HepG2 (cell line): ENCODE measurements at regions not wholly inside any gene's neighbourhood (a gene's known extent, or its start where the extent isn't known, plus 50 kb on each side); places are given as distances from the start of the nearest gene placed in this dataset.

Source experiments
- DNMT3B ChIP-seq: conservative IDR thresholded peaks from 2 replicates; pipeline ENCODE4 v1.6.1; 2016; ENCODE audit warnings: missing biosample characterization, control low read depth
- FOXA3 ChIP-seq: IDR thresholded peaks from 2 replicates; pipeline ENCODE4 v1.6.1; 2016; ENCODE audit warnings: missing genetic modification reagents, missing compliant biosample characterization
- NR2F2 ChIP-seq: IDR thresholded peaks from 2 replicates; pipeline ENCODE4 v1.6.1; 2012; ENCODE audit warnings: low read depth, inconsistent platforms, borderline replicate concordance
- TARDBP ChIP-seq: sonication (generic); formaldehyde crosslinking; IDR thresholded peaks from 2 replicates; pipeline ENCODE4 v1.8.0; 2022; ENCODE audit warnings: mild to moderate bottlenecking, missing genetic modification reagents
- TRIM24 ChIP-seq: sonication (generic); formaldehyde crosslinking; IDR thresholded peaks from 2 replicates; pipeline ENCODE4 v1.8.0; 2022; ENCODE audit warnings: mild to moderate bottlenecking, missing genetic modification reagents
- ZBTB26 ChIP-seq: IDR thresholded peaks from 2 replicates; pipeline ENCODE4 v1.6.1; 2016; ENCODE audit warnings: missing compliant biosample characterization, missing genetic modification reagents, borderline replicate concordance
- ZNF232 ChIP-seq: sonication (generic); formaldehyde crosslinking; IDR thresholded peaks from 2 replicates; pipeline ENCODE4 v1.4.0; 2020; ENCODE audit warnings: missing genetic modification reagents, borderline replicate concordance
- ZNF350 ChIP-seq: sonication (generic); formaldehyde crosslinking; IDR thresholded peaks from 2 replicates; pipeline ENCODE4 v1.4.0; 2020; ENCODE audit warnings: mild to moderate bottlenecking, low read depth, missing genetic modification reagents, borderline replicate concordance
- ZNF614 ChIP-seq: IDR thresholded peaks from 2 replicates; pipeline ENCODE4 v1.6.1; 2018; ENCODE audit warnings: missing biosample characterization, missing genetic modification reagents, inconsistent platforms, borderline replicate concordance
- TF ChIP-seq, protein P1 (sequence below): sonication (generic); formaldehyde crosslinking; IDR thresholded peaks from 2 replicates; pipeline ENCODE4 v1.4.0; 2020; ENCODE audit warnings: mild to moderate bottlenecking, missing genetic modification reagents, borderline replicate concordance
- TF ChIP-seq, protein P2 (sequence below): sonication (generic); formaldehyde crosslinking; IDR thresholded peaks from 2 replicates; pipeline ENCODE4 v1.4.0; 2020; ENCODE audit warnings: missing genetic modification reagents
- TF ChIP-seq, protein P3 (sequence below): sonication (generic); formaldehyde crosslinking; IDR thresholded peaks from 2 replicates; pipeline ENCODE4 v1.8.1; 2023; ENCODE audit warnings: mild to moderate bottlenecking, missing genetic modification reagents, borderline replicate concordance
- TF ChIP-seq, protein P4 (sequence below): sonication (generic); formaldehyde crosslinking; IDR thresholded peaks from 2 replicates; pipeline ENCODE4 v1.5.1; 2020; ENCODE audit warnings: mild to moderate bottlenecking, missing genetic modification reagents, moderate library complexity
- TF ChIP-seq, protein P5 (sequence below): IDR thresholded peaks from 2 replicates; pipeline ENCODE4 v1.6.1; 2012; ENCODE audit warnings: low read depth, low read length, improper control_type of control experiment
- TF ChIP-seq, protein P6 (sequence below): IDR thresholded peaks from 2 replicates; pipeline ENCODE4 v1.6.1; 2016; ENCODE audit warnings: low read depth

GRCh38 chr5:68080282-68081050, 135.1 kb upstream of the PIK3R1 start (continued):
- TF ChIP-seq, protein P1, sequence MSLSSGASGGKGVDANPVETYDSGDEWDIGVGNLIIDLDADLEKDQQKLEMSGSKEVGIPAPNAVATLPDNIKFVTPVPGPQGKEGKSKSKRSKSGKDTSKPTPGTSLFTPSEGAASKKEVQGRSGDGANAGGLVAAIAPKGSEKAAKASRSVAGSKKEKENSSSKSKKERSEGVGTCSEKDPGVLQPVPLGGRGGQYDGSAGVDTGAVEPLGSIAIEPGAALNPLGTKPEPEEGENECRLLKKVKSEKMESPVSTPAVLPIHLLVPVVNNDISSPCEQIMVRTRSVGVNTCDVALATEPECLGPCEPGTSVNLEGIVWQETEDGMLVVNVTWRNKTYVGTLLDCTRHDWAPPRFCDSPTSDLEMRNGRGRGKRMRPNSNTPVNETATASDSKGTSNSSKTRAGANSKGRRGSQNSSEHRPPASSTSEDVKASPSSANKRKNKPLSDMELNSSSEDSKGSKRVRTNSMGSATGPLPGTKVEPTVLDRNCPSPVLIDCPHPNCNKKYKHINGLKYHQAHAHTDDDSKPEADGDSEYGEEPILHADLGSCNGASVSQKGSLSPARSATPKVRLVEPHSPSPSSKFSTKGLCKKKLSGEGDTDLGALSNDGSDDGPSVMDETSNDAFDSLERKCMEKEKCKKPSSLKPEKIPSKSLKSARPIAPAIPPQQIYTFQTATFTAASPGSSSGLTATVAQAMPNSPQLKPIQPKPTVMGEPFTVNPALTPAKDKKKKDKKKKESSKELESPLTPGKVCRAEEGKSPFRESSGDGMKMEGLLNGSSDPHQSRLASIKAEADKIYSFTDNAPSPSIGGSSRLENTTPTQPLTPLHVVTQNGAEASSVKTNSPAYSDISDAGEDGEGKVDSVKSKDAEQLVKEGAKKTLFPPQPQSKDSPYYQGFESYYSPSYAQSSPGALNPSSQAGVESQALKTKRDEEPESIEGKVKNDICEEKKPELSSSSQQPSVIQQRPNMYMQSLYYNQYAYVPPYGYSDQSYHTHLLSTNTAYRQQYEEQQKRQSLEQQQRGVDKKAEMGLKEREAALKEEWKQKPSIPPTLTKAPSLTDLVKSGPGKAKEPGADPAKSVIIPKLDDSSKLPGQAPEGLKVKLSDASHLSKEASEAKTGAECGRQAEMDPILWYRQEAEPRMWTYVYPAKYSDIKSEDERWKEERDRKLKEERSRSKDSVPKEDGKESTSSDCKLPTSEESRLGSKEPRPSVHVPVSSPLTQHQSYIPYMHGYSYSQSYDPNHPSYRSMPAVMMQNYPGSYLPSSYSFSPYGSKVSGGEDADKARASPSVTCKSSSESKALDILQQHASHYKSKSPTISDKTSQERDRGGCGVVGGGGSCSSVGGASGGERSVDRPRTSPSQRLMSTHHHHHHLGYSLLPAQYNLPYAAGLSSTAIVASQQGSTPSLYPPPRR (CRISPR knock-in tag) = peak; percentile 50; the same call in 1 of the 2 replicates
- TF ChIP-seq, protein P2, sequence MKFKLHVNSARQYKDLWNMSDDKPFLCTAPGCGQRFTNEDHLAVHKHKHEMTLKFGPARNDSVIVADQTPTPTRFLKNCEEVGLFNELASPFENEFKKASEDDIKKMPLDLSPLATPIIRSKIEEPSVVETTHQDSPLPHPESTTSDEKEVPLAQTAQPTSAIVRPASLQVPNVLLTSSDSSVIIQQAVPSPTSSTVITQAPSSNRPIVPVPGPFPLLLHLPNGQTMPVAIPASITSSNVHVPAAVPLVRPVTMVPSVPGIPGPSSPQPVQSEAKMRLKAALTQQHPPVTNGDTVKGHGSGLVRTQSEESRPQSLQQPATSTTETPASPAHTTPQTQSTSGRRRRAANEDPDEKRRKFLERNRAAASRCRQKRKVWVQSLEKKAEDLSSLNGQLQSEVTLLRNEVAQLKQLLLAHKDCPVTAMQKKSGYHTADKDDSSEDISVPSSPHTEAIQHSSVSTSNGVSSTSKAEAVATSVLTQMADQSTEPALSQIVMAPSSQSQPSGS = peak; percentile 69; the same call in 1 of the 2 replicates
- TF ChIP-seq, protein P3, sequence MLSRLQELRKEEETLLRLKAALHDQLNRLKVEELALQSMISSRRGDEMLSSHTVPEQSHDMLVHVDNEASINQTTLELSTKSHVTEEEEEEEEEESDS = 0 out of 2 replicates have a peak, but pooled peaks have one; percentile 29
- TF ChIP-seq, protein P4, sequence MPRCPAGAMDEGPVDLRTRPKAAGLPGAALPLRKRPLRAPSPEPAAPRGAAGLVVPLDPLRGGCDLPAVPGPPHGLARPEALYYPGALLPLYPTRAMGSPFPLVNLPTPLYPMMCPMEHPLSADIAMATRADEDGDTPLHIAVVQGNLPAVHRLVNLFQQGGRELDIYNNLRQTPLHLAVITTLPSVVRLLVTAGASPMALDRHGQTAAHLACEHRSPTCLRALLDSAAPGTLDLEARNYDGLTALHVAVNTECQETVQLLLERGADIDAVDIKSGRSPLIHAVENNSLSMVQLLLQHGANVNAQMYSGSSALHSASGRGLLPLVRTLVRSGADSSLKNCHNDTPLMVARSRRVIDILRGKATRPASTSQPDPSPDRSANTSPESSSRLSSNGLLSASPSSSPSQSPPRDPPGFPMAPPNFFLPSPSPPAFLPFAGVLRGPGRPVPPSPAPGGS (CRISPR knock-in tag) = no peak
- TF ChIP-seq, protein P5, sequence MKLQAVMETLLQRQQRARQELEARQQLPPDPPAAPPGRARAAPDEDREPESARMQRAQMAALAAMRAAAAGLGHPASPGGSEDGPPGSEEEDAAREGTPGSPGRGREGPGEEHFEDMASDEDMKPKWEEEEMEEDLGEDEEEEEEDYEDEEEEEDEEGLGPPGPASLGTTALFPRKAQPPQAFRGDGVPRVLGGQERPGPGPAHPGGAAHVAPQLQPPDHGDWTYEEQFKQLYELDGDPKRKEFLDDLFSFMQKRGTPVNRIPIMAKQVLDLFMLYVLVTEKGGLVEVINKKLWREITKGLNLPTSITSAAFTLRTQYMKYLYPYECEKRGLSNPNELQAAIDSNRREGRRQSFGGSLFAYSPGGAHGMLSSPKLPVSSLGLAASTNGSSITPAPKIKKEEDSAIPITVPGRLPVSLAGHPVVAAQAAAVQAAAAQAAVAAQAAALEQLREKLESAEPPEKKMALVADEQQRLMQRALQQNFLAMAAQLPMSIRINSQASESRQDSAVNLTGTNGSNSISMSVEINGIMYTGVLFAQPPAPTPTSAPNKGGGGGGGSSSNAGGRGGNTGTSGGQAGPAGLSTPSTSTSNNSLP = peak; percentile 59
- peak; percentile 99 for TF ChIP-seq ZNF232 (CRISPR knock-in tag)
- no peak for TF ChIP-seq ZBTB26 (CRISPR knock-in tag)
- no peak; the same call in 1 of the 2 replicates for TF ChIP-seq DNMT3B (CRISPR knock-in tag)
- TF ChIP-seq NR2F2 = peak; percentile 58; the same call in 1 of the 2 replicates
- peak; percentile 84 for TF ChIP-seq TRIM24 (CRISPR knock-in tag)
- 0 out of 2 replicates have a peak, but pooled peaks have one; percentile 50 for TF ChIP-seq ZNF614 (CRISPR knock-in tag)
- peak; percentile 72; the same call in 1 of the 2 replicates for TF ChIP-seq TARDBP (CRISPR knock-in tag)
- TF ChIP-seq ZNF350 (CRISPR knock-in tag) = no peak
- TF ChIP-seq, protein P6, sequence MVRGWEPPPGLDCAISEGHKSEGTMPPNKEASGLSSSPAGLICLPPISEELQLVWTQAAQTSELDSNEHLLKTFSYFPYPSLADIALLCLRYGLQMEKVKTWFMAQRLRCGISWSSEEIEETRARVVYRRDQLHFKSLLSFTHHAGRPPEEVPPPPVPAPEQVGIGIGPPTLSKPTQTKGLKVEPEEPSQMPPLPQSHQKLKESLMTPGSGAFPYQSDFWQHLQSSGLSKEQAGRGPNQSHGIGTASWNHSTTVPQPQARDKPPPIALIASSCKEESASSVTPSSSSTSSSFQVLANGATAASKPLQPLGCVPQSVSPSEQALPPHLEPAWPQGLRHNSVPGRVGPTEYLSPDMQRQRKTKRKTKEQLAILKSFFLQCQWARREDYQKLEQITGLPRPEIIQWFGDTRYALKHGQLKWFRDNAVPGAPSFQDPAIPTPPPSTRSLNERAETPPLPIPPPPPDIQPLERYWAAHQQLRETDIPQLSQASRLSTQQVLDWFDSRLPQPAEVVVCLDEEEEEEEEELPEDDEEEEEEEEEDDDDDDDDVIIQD (CRISPR knock-in tag) = peak; percentile 78; the same call in 1 of the 2 replicates
- TF ChIP-seq FOXA3 (CRISPR knock-in tag) = peak; percentile 72
